ENCODE measurements at regions not wholly inside any gene's neighbourhood (a gene's known extent, or its start where the extent isn't known, plus 50 kb on each side); places are given as distances from the start of the nearest gene placed in this dataset.

GRCh38 chr14:62558451-62558850 lies 486.8 kb downstream of the KCNH5 start:
- Mint-ChIP-seq H3K27me3 (no peaks in the 10 kb centered on the region), H3K4me3 (no peak overlapping the region), H3K27ac (no peak overlapping the region), H3K4me1 (no peaks in the 10 kb centered on the region), H3K9me3 (ENCODE audit: insufficient read depth) (peaks cover 2% of the 10 kb centered on the region)
- Histone ChIP-seq H3K4me3 (ENCODE audit: control extremely low read depth in 1 of 5, extremely low read depth in 1 of 5, insufficient read depth in 1 of 5, low read depth in 2 of 5, low read length in 4 of 5) (no peak overlapping the region), H2AFZ (ENCODE audit: insufficient read depth, low read depth, low read length, poor library complexity, severe bottlenecking) (no peak overlapping the region), H3K27me3 (replicated peaks in 1 of 4; ENCODE audit: control extremely low read depth in 1 of 4, control insufficient read depth in 3 of 4, insufficient read depth in 4 of 4, low read length in 3 of 4) (no peaks in the 10 kb centered on the region), H3K27ac (ENCODE audit: low read length in 2 of 2) (no peak overlapping the region), H3K9me3 (ENCODE audit: control extremely low read depth in 1 of 3, control insufficient read depth in 2 of 3, insufficient read depth in 1 of 3, low read length in 2 of 3) (peaks cover 0 to 4% (median 3%) of the 10 kb centered on the region in 3 donors), H4K20me1 (ENCODE audit: control insufficient read depth, insufficient read depth, low read length, poor library complexity, severe bottlenecking) (no peaks in the 10 kb centered on the region), H3K4me2 (replicated peaks; ENCODE audit: low read depth, low read length, poor library complexity, severe bottlenecking) (no peak overlapping the region), H3K36me3 (replicated peaks in 1 of 2; ENCODE audit: control extremely low read depth in 1 of 2, control insufficient read depth in 1 of 2, extremely low read depth in 1 of 2, insufficient read depth in 2 of 2, low read length in 1 of 2) (no peaks in the 10 kb centered on the region), H3K4me1 (ENCODE audit: control insufficient read depth in 2 of 2, insufficient read depth in 2 of 2, low read length in 2 of 2) (no peaks in the 10 kb centered on the region), H3K79me2 (ENCODE audit: control insufficient read depth, insufficient read depth, low read length) (no peaks in the 10 kb centered on the region), H3K9ac (ENCODE audit: low read length) (no peak overlapping the region)
- intact Hi-C loops (cut with micrococcal nuclease) = no loop called here
- DNase-seq (no peak), ATAC-seq (ENCODE audit: low read depth) (no peak)
- WGBS (ENCODE audit: insufficient coverage) = no CpG with 5 or more reads among the region's 1 CpG
- no peak for TF ChIP-seq EZH2 (IDR thresholded peaks at IDR 0.05; ENCODE audit: borderline replicate concordance, insufficient read depth, low read depth, low read length, poor library complexity, severe bottlenecking)
- TF ChIP-seq CTCF (IDR thresholded peaks at IDR 0.05) = no peak
- CTCF ChIA-PET = no interaction called here
- POLR2A ChIA-PET = no interaction called here

DNA sequence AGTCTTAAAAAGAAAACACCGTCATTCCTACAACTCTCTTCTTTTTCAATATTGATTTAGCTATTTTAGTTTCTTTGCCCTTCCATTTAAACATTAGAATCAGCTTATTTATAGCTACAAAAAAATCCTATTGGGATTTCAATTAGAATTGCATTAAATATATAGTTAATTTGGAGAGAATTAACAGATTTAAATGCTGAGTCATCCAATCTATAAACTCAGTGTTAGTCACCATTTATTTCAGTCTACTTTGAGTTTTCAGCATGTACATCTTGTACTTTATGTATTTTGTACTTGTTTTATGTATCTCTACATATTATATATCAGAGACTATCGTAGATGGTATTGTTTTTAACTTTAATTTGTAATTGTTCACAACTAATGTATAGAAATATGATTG lies 460.0 kb downstream of the KCNH5 start:
- no peak overlapping the region for H3K27ac Mint-ChIP-seq
- H3K9me3 ChIP-seq (ENCODE audit: control extremely low read depth in 1 of 3, control insufficient read depth in 2 of 3, insufficient read depth in 1 of 3, low read length in 2 of 3) = peaks cover 0 to 3% (median 0%) of the 10 kb centered on the region in 3 donors
- no peak overlapping the region for H3K9ac ChIP-seq (ENCODE audit: low read length)
- DNase-seq = no peak
- H3K4me3 Mint-ChIP-seq = no peak overlapping the region
- H4K20me1 ChIP-seq (ENCODE audit: control insufficient read depth, insufficient read depth, low read length, poor library complexity, severe bottlenecking) = no peaks in the 10 kb centered on the region
- no CpG with 5 or more reads among the region's 2 CpGs for WGBS (ENCODE audit: insufficient coverage)
- TF ChIP-seq CTCF (IDR thresholded peaks at IDR 0.05) (no peak), EZH2 (IDR thresholded peaks at IDR 0.05; ENCODE audit: borderline replicate concordance, insufficient read depth, low read depth, low read length, poor library complexity, severe bottlenecking) (no peak)
- H3K4me1 ChIP-seq (ENCODE audit: control insufficient read depth in 2 of 2, insufficient read depth in 2 of 2, low read length in 2 of 2) = no peaks in the 10 kb centered on the region
- no peak overlapping the region for H3K4me3 ChIP-seq (ENCODE audit: control extremely low read depth in 1 of 5, extremely low read depth in 1 of 5, insufficient read depth in 1 of 5, low read depth in 2 of 5, low read length in 4 of 5)
- no peaks in the 10 kb centered on the region for H3K36me3 ChIP-seq (replicated peaks in 1 of 2; ENCODE audit: control extremely low read depth in 1 of 2, control insufficient read depth in 1 of 2, extremely low read depth in 1 of 2, insufficient read depth in 2 of 2, low read length in 1 of 2)
- H3K4me2 ChIP-seq (replicated peaks; ENCODE audit: low read depth, low read length, poor library complexity, severe bottlenecking) = no peak overlapping the region
- no peaks in the 10 kb centered on the region for H3K27me3 ChIP-seq (replicated peaks in 1 of 4; ENCODE audit: control extremely low read depth in 1 of 4, control insufficient read depth in 3 of 4, insufficient read depth in 4 of 4, low read length in 3 of 4)
- H3K79me2 ChIP-seq (ENCODE audit: control insufficient read depth, insufficient read depth, low read length) = no peaks in the 10 kb centered on the region
- intact Hi-C loops (cut with micrococcal nuclease) = no loop called here
- no peaks in the 10 kb centered on the region for H3K4me1 Mint-ChIP-seq
- POLR2A ChIA-PET = no interaction called here
- ATAC-seq (ENCODE audit: low read depth) = no peak
- no peaks in the 10 kb centered on the region for H3K27me3 Mint-ChIP-seq
- CTCF ChIA-PET = no interaction called here
- no peaks in the 10 kb centered on the region for H3K9me3 Mint-ChIP-seq (ENCODE audit: insufficient read depth)
- no peak overlapping the region for H2AFZ ChIP-seq (ENCODE audit: insufficient read depth, low read depth, low read length, poor library complexity, severe bottlenecking)
- no peak overlapping the region for H3K27ac ChIP-seq (ENCODE audit: low read length in 2 of 2)
